ENCODE measurements at regions not wholly inside any gene's neighbourhood (a gene's known extent, or its start where the extent isn't known, plus 50 kb on each side); places are given as distances from the start of the nearest gene placed in this dataset.
"Not testable (repeated sequence)": the region's sequence is repeated elsewhere in the genome, so short reads cannot be mapped to it uniquely, and the experiment has no call there.

GRCh38 chr4:179328627-179329026, 1886.4 kb upstream of the AGA start:
- H3K4me3 Mint-ChIP-seq = no peak overlapping the region

GRCh38 chr4:179331362-179331761, 1889.1 kb upstream of the AGA start:
- ATAC-seq (replicated peaks) = no peak
- H3K36me3 Mint-ChIP-seq (ENCODE audit: insufficient read depth) = no peaks in the 10 kb centered on the region
- H3K27ac Mint-ChIP-seq = no peak overlapping the region

More at GRCh38 chr4:179328627-179329026, 1886.4 kb upstream of the AGA start:
- Mint-ChIP-seq H3K27ac (no peak overlapping the region), H3K4me1 (ENCODE audit: low read depth in 2 of 2) (no peaks in the 10 kb centered on the region), H3K36me3 (ENCODE audit: insufficient read depth) (no peaks in the 10 kb centered on the region), H3K9me3 (peaks cover 0 to 6% of the 10 kb centered on the region in 2 donors), H3K27me3 (no peaks in the 10 kb centered on the region)
- no peak for ATAC-seq (replicated peaks)
- DNase-seq = no peak

GRCh38 chr4:179344861-179345260, 1902.6 kb upstream of the AGA start:
- Mint-ChIP-seq H3K27me3 (no peaks in the 10 kb centered on the region), H3K9me3 (peaks cover 6 to 7% of the 10 kb centered on the region in 2 donors), H3K4me1 (ENCODE audit: low read depth in 2 of 2) (no peaks in the 10 kb centered on the region), H3K36me3 (ENCODE audit: insufficient read depth) (no peaks in the 10 kb centered on the region), H3K4me3 (no peak overlapping the region), H3K27ac (no peak overlapping the region)
- no peak for DNase-seq
- no peak for ATAC-seq (replicated peaks)

More at GRCh38 chr4:179331362-179331761, 1889.1 kb upstream of the AGA start:
- no peak for DNase-seq
- Mint-ChIP-seq H3K9me3 (peaks cover 0 to 3% of the 10 kb centered on the region in 2 donors), H3K27me3 (no peaks in the 10 kb centered on the region), H3K4me3 (no peak overlapping the region), H3K4me1 (ENCODE audit: low read depth in 2 of 2) (no peaks in the 10 kb centered on the region)

- Mint-ChIP-seq H3K36me3 (ENCODE audit: insufficient read depth) (no peaks in the 10 kb centered on the region), H3K9me3 (peaks cover 5 to 29% of the 10 kb centered on the region in 2 donors), H3K4me1 (ENCODE audit: low read depth in 2 of 2) (no peaks in the 10 kb centered on the region), H3K27me3 (no peaks in the 10 kb centered on the region), H3K4me3 (no peak overlapping the region), H3K27ac (no peak overlapping the region)
- ATAC-seq (replicated peaks) (no peak), DNase-seq (no peak)
These were observed 1910.0 kb upstream of the AGA start for GRCh38 chr4:179352221-179352620.

GRCh38 chr4:179353786-179354185, 1911.5 kb upstream of the AGA start:
- no peak overlapping the region for H3K27ac Mint-ChIP-seq
- no peaks in the 10 kb centered on the region for H3K4me1 Mint-ChIP-seq (ENCODE audit: low read depth in 2 of 2)
- peaks cover 4 to 22% of the 10 kb centered on the region in 2 donors for H3K9me3 Mint-ChIP-seq
- DNase-seq (no peak), ATAC-seq (replicated peaks) (no peak)
- no peaks in the 10 kb centered on the region for H3K27me3 Mint-ChIP-seq
- H3K36me3 Mint-ChIP-seq (ENCODE audit: insufficient read depth) = no peaks in the 10 kb centered on the region
- H3K4me3 Mint-ChIP-seq = no peak overlapping the region

- H3K27ac Mint-ChIP-seq = no peak overlapping the region
- ATAC-seq (replicated peaks) = no peak
- no peaks in the 10 kb centered on the region for H3K36me3 Mint-ChIP-seq (ENCODE audit: insufficient read depth)
- no peaks in the 10 kb centered on the region for H3K27me3 Mint-ChIP-seq
- no peak for DNase-seq
- H3K4me3 Mint-ChIP-seq = no peak overlapping the region
- no peaks in the 10 kb centered on the region for H3K4me1 Mint-ChIP-seq (ENCODE audit: low read depth in 2 of 2)
- H3K9me3 Mint-ChIP-seq = peaks cover 9 to 13% of the 10 kb centered on the region in 2 donors
These were observed 1919.8 kb upstream of the AGA start for GRCh38 chr4:179361978-179362486.

GRCh38 chr4:179365932-179366331, 1923.7 kb upstream of the AGA start:
- H3K4me3 Mint-ChIP-seq; ATAC-seq (replicated peaks); H3K4me1 Mint-ChIP-seq (ENCODE audit: low read depth in 2 of 2); H3K27me3 Mint-ChIP-seq; DNase-seq; H3K27ac Mint-ChIP-seq; H3K36me3 Mint-ChIP-seq (ENCODE audit: insufficient read depth): not testable (repeated sequence)
- peaks cover 3 to 12% of the 10 kb centered on the region in 2 donors for H3K9me3 Mint-ChIP-seq

- H3K27ac Mint-ChIP-seq = no peak overlapping the region
These were observed 1930.0 kb upstream of the AGA start for GRCh38 chr4:179372242-179372641.

GRCh38 chr4:179372746-179373145, 1930.5 kb upstream of the AGA start:
- Mint-ChIP-seq H3K27ac (no peak overlapping the region), H3K9me3 (peaks cover 8 to 9% of the 10 kb centered on the region in 2 donors), H3K27me3 (no peaks in the 10 kb centered on the region), H3K4me3 (no peak overlapping the region), H3K36me3 (ENCODE audit: insufficient read depth) (no peaks in the 10 kb centered on the region), H3K4me1 (ENCODE audit: low read depth in 2 of 2) (no peaks in the 10 kb centered on the region)
- DNase-seq (no peak), ATAC-seq (replicated peaks) (no peak)

More at GRCh38 chr4:179372242-179372641, 1930.0 kb upstream of the AGA start:
- H3K36me3 Mint-ChIP-seq (ENCODE audit: insufficient read depth) = no peaks in the 10 kb centered on the region
- no peak for ATAC-seq (replicated peaks)
- H3K4me1 Mint-ChIP-seq (ENCODE audit: low read depth in 2 of 2) = no peaks in the 10 kb centered on the region
- peaks cover 8 to 9% of the 10 kb centered on the region in 2 donors for H3K9me3 Mint-ChIP-seq
- no peaks in the 10 kb centered on the region for H3K27me3 Mint-ChIP-seq
- no peak for DNase-seq
- no peak overlapping the region for H3K4me3 Mint-ChIP-seq

GRCh38 chr4:179378847-179379246, 1936.6 kb upstream of the AGA start:
- not testable (repeated sequence) for DNase-seq; H3K36me3 Mint-ChIP-seq (ENCODE audit: insufficient read depth); H3K4me1 Mint-ChIP-seq (ENCODE audit: low read depth in 2 of 2); ATAC-seq (replicated peaks); H3K4me3 Mint-ChIP-seq; H3K9me3 Mint-ChIP-seq; H3K27ac Mint-ChIP-seq; H3K27me3 Mint-ChIP-seq

GRCh38 chr4:179392787-179393186, 1950.5 kb upstream of the AGA start:
- ATAC-seq (replicated peaks) = no peak
- H3K27ac Mint-ChIP-seq = no peak overlapping the region
- DNase-seq = no peak
- H3K36me3 Mint-ChIP-seq (ENCODE audit: insufficient read depth) = no peaks in the 10 kb centered on the region
- no peak overlapping the region for H3K4me3 Mint-ChIP-seq
- H3K27me3 Mint-ChIP-seq = no peaks in the 10 kb centered on the region
- no peaks in the 10 kb centered on the region for H3K4me1 Mint-ChIP-seq (ENCODE audit: low read depth in 2 of 2)
- peaks cover 5 to 25% of the 10 kb centered on the region in 2 donors for H3K9me3 Mint-ChIP-seq

- no peak for ATAC-seq (replicated peaks)
- Mint-ChIP-seq H3K27ac (no peak overlapping the region), H3K36me3 (ENCODE audit: insufficient read depth) (no peaks in the 10 kb centered on the region), H3K4me1 (ENCODE audit: low read depth in 2 of 2) (no peaks in the 10 kb centered on the region), H3K4me3 (no peak overlapping the region), H3K9me3 (peaks cover 11 to 13% of the 10 kb centered on the region in 2 donors), H3K27me3 (no peaks in the 10 kb centered on the region)
- no peak for DNase-seq
These were observed 1956.2 kb upstream of the AGA start for GRCh38 chr4:179398414-179398813.

GRCh38 chr4:179399054-179399782, 1957.0 kb upstream of the AGA start:
- H3K27me3 Mint-ChIP-seq = no peaks in the 10 kb centered on the region
- peaks cover 13 to 17% of the 10 kb centered on the region in 2 donors for H3K9me3 Mint-ChIP-seq
- no peak for ATAC-seq (replicated peaks)
- H3K36me3 Mint-ChIP-seq (ENCODE audit: insufficient read depth) = no peaks in the 10 kb centered on the region
- no peaks in the 10 kb centered on the region for H3K4me1 Mint-ChIP-seq (ENCODE audit: low read depth in 2 of 2)
- H3K27ac Mint-ChIP-seq = no peak overlapping the region
- DNase-seq = no peak
- no peak overlapping the region for H3K4me3 Mint-ChIP-seq

All from effector memory CD8-positive, alpha-beta T cell (primary cell).